ENCODE measurements at regions not wholly inside any gene's neighbourhood (a gene's known extent, or its start where the extent isn't known, plus 50 kb on each side); places are given as distances from the start of the nearest gene placed in this dataset.

DNA sequence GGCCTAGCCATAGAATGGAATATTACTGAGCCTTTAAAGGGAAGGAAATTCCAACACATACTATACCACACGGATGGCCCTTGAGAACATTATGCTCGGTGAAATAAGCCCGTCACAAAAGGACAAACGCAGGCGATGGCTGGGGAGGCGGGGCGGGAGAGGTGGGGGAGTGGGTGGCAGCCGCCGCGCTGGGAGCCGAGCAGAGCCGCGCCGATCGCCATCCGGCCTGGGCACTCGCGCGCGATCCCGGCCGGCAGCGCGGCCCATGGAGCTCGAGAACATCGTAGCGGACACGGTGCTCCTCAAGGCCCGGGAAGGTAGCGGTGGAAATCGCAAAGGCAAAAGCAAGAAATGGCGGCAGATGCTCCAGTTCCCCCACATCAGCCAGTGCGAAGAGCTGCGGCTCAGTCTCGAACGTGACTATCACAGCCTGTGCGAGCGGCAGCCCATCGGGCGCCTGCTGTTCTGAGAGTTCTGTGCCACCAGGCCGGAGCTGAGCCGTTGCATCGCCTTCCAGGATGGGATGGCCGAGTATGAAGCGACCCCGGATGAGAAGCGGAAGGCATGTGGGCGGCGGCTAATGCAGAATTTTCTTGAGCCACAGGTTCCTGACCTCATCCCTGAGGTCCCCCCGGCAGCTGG is 140.1 kb downstream of the ZDHHC20 start:
- DNase-seq (ENCODE audit: low spot score) = no peak

DNA sequence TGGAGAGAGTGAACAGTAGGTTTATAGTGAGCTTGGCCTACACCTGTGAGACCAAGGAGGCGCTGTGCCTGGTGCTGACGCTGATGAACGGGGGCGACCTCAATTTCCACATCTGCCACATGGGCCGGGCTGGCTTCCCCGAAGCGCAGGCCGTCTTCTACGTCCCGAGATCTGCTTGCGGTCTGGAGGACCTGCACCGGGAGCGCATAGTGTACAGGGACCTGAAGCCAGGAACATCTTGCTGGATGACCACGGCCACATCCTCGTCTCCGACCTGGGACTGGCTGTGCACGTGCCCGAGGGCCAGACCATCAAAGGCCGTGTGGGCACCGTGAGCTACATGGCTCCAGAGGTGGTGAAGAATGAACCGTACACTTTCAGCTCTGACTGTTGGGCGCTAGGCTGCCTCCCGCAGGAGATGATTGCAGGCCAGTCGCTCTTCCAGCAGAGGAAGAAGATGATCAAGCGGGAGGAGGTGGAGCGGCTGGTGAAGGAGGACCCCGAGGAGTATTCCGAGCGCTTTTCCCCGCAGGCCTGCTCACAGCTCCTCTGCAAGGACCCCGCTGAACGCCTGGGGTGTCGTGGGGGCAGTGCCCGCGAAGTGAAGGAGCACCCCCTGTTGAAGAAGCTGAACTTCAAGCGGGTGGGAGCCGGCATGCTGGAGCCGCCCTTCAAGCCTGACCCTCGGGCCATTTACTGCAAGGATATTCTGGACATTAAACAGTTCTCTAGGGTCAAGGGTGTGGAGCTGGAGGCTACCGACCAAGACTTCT is 139.0 kb downstream of the ZDHHC20 start:
- DNase-seq (ENCODE audit: low spot score) = no peak

DNA sequence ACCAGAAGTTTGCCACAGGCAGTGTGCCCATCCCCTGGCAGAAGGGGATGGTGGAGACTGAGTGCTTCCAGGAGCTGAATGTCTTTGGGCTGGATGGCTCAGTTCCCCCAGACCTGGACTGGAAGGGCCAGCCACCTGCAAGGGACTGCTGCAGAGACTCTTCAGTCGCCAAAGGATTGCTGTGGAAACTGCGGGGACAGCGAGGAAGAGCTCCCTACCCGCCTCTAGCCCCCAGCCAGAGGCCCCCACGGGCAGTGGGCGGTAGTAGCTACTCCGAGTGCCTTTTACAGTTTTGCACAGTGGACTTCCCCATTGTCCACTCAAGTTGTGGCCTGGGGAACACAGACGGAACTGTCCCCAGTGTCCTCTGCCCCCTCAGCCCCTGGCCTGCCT is 138.5 kb downstream of the ZDHHC20 start:
- no peak for DNase-seq (ENCODE audit: low spot score)

DNA sequence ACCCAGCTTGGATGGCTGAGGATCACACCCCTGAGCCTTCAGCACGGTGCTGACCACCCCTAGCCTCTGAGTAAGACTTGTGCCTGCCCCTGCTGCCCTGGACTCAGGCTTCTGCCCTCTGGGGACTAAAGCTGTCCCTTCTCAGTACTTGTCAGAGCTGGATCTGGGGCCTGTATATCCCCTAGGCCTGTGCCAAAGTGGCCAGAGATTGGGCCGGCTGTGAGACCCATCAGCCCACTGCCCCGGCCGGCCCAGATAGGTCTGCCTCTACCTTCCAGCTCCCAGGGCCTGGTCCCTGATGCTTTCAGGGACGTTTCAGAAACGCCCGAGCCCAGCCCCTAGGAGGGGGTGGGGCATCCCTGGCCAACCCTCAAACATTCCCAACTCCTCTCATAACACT is 137.8 kb downstream of the ZDHHC20 start:
- DNase-seq (ENCODE audit: low spot score) = no peak

DNA sequence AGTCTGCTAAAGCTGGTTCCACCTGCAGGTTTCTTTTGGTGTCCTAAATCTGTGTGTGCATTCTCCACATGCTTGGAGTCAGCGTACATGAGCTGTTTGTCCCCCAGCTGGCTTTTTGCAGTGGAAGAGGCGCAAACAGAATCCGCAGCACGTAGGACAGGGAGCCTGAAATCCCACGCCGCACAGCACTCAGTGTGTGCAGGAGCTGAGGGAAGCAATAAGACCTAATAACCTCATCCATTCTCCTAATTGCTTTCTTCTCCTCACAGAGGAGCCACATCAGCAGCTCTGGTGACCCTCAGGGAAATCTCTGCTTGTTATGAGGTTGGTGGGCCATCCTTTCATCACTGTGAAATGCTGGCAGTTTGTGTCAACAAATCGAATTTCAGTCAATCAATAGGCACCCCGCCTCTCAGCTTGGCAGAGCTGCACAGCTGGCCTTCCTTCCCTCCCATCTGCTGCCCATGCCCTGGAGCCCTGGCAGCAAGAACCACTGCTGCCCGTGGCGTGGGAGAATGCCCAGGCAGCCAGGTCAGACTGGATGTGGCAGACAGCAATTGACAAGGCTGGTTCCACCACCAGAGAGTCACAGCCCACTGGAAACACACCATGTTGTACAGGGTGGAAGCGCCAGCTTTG is 136.7 kb downstream of the ZDHHC20 start:
- DNase-seq (ENCODE audit: low spot score) = no peak
